NCI-H2171 treated with DMSO at 0.1 percent for 48 hours (cell line): ENCODE measurements at regions not wholly inside any gene's neighbourhood (a gene's known extent, or its start where the extent isn't known, plus 50 kb on each side); places are given as distances from the start of the nearest gene placed in this dataset.

Source experiments
- DNase-seq: peaks from one replicate; lab custom pipeline; 2025; lab: John Stamatoyannopoulos, UW

- no peak for DNase-seq
Observed at GRCh38 chr18:41237317-41237716, 717.7 kb upstream of the PIK3C3 start.

- no peak for DNase-seq
Observed at GRCh38 chr18:41231681-41232080, 723.4 kb upstream of the PIK3C3 start.

DNA sequence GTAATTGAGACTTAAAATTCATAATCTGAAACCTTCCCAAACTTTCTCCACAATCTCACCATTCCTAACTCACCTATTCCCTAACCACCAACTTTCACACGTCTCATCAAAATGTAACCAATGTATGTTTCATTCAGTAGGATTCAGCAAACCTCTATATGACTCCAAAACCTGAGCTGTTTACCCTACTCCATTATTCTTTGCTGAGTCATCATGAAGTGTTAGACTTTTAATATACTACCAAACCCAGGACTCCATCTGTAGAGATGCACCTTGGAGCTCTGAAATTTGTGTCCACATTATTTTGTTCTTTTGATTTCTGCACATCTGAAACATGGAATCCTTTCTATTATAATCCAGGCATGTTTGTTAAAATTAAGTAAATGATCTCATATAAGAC, 727.0 kb upstream of the PIK3C3 start:
- no peak for DNase-seq

DNA sequence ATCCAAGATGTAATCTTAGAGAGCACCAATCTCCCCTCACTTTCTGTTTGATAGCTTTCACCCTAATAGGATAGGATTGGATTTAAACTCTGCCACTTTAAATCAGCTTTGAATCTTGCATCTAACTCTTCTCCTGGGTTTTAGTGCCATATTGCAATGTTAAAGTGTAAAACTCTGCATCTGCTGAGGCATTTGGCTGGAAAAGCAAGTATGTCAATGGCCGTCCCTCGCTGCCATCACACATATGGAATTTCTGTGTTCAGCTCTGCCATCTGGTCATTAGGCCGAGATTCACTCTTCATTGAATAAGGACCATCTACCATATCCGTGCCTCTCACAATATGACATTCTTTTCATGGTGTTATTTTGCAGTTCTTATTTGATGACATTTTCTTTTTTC, 728.1 kb upstream of the PIK3C3 start:
- peak; percentile 5 for DNase-seq

- no peak for DNase-seq
Observed at GRCh38 chr18:41226186-41226585, 728.8 kb upstream of the PIK3C3 start.

GRCh38 chr18:41216341-41217003, 738.6 kb upstream of the PIK3C3 start:
- no peak for DNase-seq

DNA sequence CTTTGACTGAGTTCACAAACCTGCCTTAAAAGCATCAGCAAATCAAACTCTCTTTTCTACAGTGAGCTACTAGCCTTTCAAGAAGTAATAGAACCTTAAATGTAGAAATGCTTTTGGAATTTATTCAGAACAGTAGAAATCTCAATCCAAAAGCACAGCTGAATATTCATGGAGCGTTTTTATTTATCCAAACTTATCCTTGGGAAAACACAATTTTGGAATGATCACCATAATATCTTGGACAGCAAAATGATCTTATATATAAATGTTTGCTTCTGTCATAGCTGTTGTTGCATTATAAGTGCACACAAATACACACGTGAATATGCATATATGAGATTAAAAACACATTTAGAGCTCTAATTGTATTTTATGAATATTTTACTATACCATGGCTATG, 747.3 kb upstream of the PIK3C3 start:
- DNase-seq, result no peak

GRCh38 chr18:41206341-41206830, 748.6 kb upstream of the PIK3C3 start:
- DNase-seq, result peak; percentile 53

DNA sequence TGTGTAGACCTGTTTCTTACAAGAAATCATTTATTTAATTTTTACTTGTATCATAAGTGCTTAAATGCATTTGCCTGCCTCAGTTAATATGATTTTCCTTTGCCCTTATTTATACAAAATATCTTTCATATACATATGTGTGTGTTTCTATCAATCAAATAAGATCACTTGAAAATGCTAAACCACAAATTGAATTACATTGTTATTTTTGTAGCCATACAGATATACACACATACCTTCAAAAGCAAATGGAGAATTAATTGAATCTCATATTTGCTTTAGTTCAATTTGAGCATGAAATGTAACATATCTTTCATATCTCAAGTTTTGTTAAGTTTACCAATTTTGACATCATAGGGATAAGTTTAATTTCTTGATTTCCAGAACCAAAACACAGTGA, 755.8 kb upstream of the PIK3C3 start:
- DNase-seq, result no peak

DNA sequence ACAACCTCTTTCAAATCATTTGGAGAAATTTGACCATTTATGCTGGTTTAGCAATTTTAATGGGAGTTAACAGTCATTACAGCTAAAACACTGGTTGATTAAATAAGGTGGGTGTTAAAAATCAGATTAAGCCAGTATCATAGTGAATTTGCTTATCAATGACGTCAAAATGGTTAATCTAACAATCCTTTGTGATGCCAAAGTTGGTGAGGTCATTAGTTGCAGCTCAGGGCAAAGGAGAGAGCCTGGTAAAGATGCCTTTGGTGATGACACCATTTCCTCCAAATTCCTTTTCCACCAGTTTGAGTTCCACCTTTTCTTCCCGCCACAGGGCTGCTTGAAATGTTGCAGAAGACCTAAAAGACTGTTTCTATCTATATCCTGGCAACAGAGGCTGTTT, 757.1 kb upstream of the PIK3C3 start:
- no peak for DNase-seq

DNA sequence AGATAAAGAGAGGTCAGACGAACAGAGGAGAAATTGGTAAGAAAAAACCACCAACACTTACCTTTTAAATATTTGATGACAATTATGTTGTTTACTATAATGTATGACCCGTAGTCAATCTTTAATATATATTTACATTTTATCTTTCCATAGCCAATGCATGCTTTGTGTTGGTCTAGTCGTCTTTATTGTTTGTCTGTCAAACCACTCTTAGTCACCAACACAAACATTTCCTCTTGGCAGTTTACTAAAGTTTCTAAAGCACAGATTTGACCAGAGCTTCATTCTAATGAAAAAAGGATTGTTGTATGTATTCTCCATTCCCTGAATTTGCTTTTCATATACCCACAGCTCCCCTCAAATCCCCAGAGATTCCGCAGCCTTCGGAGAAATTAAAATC, 784.7 kb upstream of the PIK3C3 start:
- no peak for DNase-seq

DNA sequence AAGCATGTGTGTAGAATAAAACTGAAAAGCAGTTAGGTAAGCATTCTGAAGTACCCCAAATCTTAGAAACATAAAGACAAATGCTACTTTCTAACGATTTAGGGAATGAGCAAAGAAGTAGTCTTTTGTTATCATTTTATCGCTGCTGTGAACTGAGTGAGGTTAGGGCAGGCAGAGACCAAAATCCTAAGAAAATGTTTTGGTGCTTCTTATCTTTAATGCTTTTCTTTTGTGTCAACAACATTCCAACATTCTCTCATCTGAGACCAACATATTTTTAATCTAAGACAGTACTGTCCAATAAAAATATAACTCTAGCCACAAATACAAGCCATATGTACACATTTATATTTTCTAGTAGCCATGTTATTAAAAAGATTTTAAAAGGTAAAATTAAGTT, 789.4 kb upstream of the PIK3C3 start:
- no peak for DNase-seq

GRCh38 chr18:41162781-41163180, 792.3 kb upstream of the PIK3C3 start:
- no peak for DNase-seq

DNA sequence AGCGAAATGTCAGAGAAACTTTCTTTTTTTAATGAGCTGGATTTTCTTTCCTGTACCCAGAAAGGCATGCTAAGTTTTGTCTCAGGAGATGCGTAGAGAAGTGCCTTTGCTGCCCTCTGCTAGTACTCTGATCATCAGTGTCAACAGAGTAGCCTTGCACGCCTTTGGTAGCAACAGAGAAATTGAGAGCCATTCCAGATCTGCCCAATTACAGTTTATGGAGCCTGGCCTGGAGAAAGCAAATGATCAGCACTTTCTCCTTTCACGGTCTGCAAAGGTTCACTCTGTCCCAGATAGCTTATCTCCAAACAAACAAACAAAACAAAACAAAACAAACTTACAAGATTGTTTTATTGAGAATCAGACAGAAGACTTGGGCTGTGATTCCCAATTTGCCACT, 792.8 kb upstream of the PIK3C3 start:
- no peak for DNase-seq

- DNase-seq, result no peak
Observed at GRCh38 chr18:41155910-41156851, 798.9 kb upstream of the PIK3C3 start.

DNA sequence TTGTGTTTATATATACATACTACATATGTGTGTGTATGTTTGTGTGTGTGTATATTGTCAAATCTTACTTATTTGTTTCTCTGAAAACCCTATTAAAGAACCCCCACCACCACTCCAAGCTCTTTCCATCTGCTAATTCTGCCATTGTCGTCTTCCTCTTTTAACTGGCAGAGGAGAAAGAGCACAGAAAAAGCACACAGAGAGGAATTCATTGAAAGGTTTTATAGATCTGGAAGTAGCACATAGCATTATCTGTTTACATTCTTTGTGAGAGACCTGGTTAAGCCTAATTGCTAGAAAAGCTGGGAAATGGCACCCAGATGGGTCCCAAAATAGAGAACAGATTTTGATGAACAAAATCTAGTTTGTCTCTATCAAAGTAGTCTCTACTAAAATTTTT, 800.0 kb upstream of the PIK3C3 start:
- DNase-seq, result no peak

- DNase-seq, result no peak
Observed at GRCh38 chr18:41153871-41154270, 801.2 kb upstream of the PIK3C3 start.

- DNase-seq, result peak; percentile 97
Observed at GRCh38 chr18:41150316-41150715, 804.7 kb upstream of the PIK3C3 start.

GRCh38 chr18:41146301-41146700, 808.7 kb upstream of the PIK3C3 start:
- no peak for DNase-seq

- peak; percentile 9 for DNase-seq
Observed at GRCh38 chr18:41145516-41145915, 809.5 kb upstream of the PIK3C3 start.

DNA sequence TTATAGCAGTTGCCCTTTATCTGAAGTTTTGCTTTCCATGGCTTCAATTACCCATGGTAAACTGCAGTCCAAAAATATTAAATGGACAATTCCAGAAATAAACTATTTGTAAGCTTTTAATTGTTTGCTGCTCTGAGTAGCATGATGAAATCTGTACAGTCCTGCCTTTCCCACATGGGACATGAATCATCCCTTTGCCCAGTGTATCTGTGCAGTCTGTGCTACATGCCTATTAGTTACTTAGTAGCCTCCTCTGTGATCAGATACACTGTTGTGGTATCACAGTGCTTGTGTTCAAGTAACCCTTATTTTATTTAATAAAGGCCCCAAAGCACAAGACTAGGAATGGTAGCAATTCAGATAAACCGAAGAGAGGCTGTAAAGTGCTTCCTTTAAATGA, 810.6 kb upstream of the PIK3C3 start:
- no peak for DNase-seq

DNA sequence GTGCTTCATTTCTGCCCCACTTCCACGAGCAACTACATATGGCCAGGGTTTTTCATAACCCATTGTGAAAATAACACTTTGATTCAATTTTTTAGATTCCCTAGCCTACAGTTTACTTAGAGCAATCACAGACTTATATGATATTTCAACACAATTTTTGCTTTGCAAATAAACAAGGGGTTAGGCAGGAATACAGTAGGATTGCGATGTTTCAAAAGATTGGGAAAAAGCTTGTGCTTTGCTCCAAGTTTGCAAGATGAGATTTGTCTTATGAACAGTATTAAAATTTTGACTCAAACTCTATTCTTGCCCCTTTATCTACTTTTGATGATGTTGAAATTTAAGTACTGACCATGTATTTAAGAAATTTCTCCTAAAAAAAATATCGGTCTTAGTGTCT, 814.5 kb upstream of the PIK3C3 start:
- DNase-seq, result no peak

- no peak for DNase-seq
Observed at GRCh38 chr18:41135146-41135545, 819.9 kb upstream of the PIK3C3 start.
